HEK293T (cell line): ENCODE measurements at regions not wholly inside any gene's neighbourhood (a gene's known extent, or its start where the extent isn't known, plus 50 kb on each side); places are given as distances from the start of the nearest gene placed in this dataset.

Source experiments
- ARNT ChIP-seq: fragments of 450-650 bp; IDR thresholded peaks from 2 replicates; pipeline ENCODE4 v1.6.1; 2017; ENCODE audit warnings: mild to moderate bottlenecking
- BHLHE40 ChIP-seq: fragments of 450-650 bp; IDR thresholded peaks from 2 replicates; pipeline ENCODE4 v1.6.1; 2016; ENCODE audit warnings: mild to moderate bottlenecking, moderate library complexity, borderline replicate concordance
- ELF4 ChIP-seq: fragments of 450-650 bp; IDR thresholded peaks from 2 replicates; pipeline ENCODE4 v1.6.1; 2017; ENCODE audit warnings: antibody characterized with exemption
- FOXA1 ChIP-seq: fragments of 450-650 bp; IDR thresholded peaks from 2 replicates; pipeline ENCODE4 v1.6.1; 2016; ENCODE audit warnings: mild to moderate bottlenecking
- FOXK2 ChIP-seq: fragments of 450-650 bp; IDR thresholded peaks from 2 replicates; pipeline ENCODE4 v1.6.1; 2016; ENCODE audit warnings: mild to moderate bottlenecking
- FOXM1 ChIP-seq: fragments of 450-650 bp; IDR thresholded peaks from 2 replicates; pipeline ENCODE4 v1.6.1; 2017; ENCODE audit warnings: mild to moderate bottlenecking, borderline replicate concordance
- HDGF ChIP-seq: fragments of 450-650 bp; IDR thresholded peaks from 2 replicates; pipeline ENCODE4 v1.6.1; 2017; ENCODE audit warnings: antibody characterized with exemption, borderline replicate concordance
- L3MBTL2 ChIP-seq: fragments of 450-650 bp; conservative IDR thresholded peaks from 2 replicates; pipeline ENCODE4 v1.6.1; 2016; ENCODE audit warnings: mild to moderate bottlenecking
- PKNOX1 ChIP-seq: fragments of 450-650 bp; IDR thresholded peaks from 2 replicates; pipeline ENCODE4 v1.6.1; 2016
- TARDBP ChIP-seq: fragments of 450-650 bp; IDR thresholded peaks from 2 replicates; pipeline ENCODE4 v1.6.1; 2016

GRCh38 chr13:30109471-30110135, 197.7 kb downstream of the KATNAL1 start:
- TF ChIP-seq BHLHE40 (no peak), FOXA1 (no peak), FOXM1 (no peak), FOXK2 (no peak), PKNOX1 (no peak), TARDBP (no peak), ELF4 (no peak), L3MBTL2 (no peak), HDGF (no peak), ARNT (no peak)
